ENCODE measurements at regions not wholly inside any gene's neighbourhood (a gene's known extent, or its start where the extent isn't known, plus 50 kb on each side); places are given as distances from the start of the nearest gene placed in this dataset.

GRCh38 chr18:72601481-72601880, 57.3 kb upstream of the CBLN2 start:
- Histone ChIP-seq H2AFZ (replicated peaks) (no peak overlapping the region), H4K20me1 (ENCODE audit: low read depth) (no peaks in the 10 kb centered on the region), H3K4me1 (no peaks in the 10 kb centered on the region), H3K27me3 (no peaks in the 10 kb centered on the region), H3K9me3 (ENCODE audit: low read depth) (no peaks in the 10 kb centered on the region), H3K9ac (no peak overlapping the region), H3K4me2 (no peak overlapping the region), H3K36me3 (no peaks in the 10 kb centered on the region), H3K79me2 (ENCODE audit: low read depth) (no peaks in the 10 kb centered on the region), H3F3A (ENCODE audit: low read depth) (no peaks in the 10 kb centered on the region), H3K4me3 (no peak overlapping the region), H3K27ac (no peak overlapping the region)
- Mint-ChIP-seq H3K27ac (peak overlapping the region; percentile 36), H3K36me3 (no peaks in the 10 kb centered on the region), H3K9me3 (no peaks in the 10 kb centered on the region), H3K4me3 (no peak overlapping the region), H3K4me1 (no peaks in the 10 kb centered on the region), H3K27me3 (ENCODE audit: insufficient read depth, low read depth) (no peaks in the 10 kb centered on the region)
- TF ChIP-seq EZH2 (IDR thresholded peaks at IDR 0.05): no peak
- no peak for DNase-seq (ENCODE audit: low spot score)

All from neural progenitor cell (in vitro differentiated cells).